Kidney capillary endothelial cell (primary cell): ENCODE measurements at regions not wholly inside any gene's neighbourhood (a gene's known extent, or its start where the extent isn't known, plus 50 kb on each side); places are given as distances from the start of the nearest gene placed in this dataset.

Source experiments
- DNase-seq: peaks from one replicate; pipeline ENCODE4 v3.0.0-alpha.2; 2018; ENCODE audit warnings: low spot score

GRCh38 chr12:58530742-58531062 lies 389.6 kb downstream of the LRIG3 start:
- DNase-seq = no peak

GRCh38 chr12:58532855-58533608 lies 387.3 kb downstream of the LRIG3 start:
- no peak for DNase-seq

GRCh38 chr12:58533652-58534051 lies 386.7 kb downstream of the LRIG3 start:
- peak; percentile 14 for DNase-seq

- DNase-seq = peak; percentile 18
Observed at GRCh38 chr12:58537278-58537677, 383.0 kb downstream of the LRIG3 start.

GRCh38 chr12:58539295-58539694 lies 381.0 kb downstream of the LRIG3 start:
- no peak for DNase-seq

GRCh38 chr12:58540480-58541299 lies 379.6 kb downstream of the LRIG3 start:
- peak; percentile 65 for DNase-seq

- no peak for DNase-seq
Observed at GRCh38 chr12:58541300-58541690, 379.0 kb downstream of the LRIG3 start.

GRCh38 chr12:58544281-58544680 lies 376.0 kb downstream of the LRIG3 start:
- no peak for DNase-seq

GRCh38 chr12:58547217-58547616 lies 373.1 kb downstream of the LRIG3 start:
- no peak for DNase-seq

- DNase-seq = no peak
Observed at GRCh38 chr12:58548801-58549200, 371.5 kb downstream of the LRIG3 start.

- DNase-seq = no peak
Observed at GRCh38 chr12:58554522-58555157, 365.7 kb downstream of the LRIG3 start.

- peak; percentile 85 for DNase-seq
Observed at GRCh38 chr12:58557171-58557570, 363.1 kb downstream of the LRIG3 start.

- DNase-seq = no peak
Observed at GRCh38 chr12:58557661-58558060, 362.6 kb downstream of the LRIG3 start.

- DNase-seq = no peak
Observed at GRCh38 chr12:58563621-58564020, 356.7 kb downstream of the LRIG3 start.

GRCh38 chr12:58564721-58565120 lies 355.6 kb downstream of the LRIG3 start:
- no peak for DNase-seq

- no peak for DNase-seq
Observed at GRCh38 chr12:58566599-58566998, 353.7 kb downstream of the LRIG3 start.

- no peak for DNase-seq
Observed at GRCh38 chr12:58567189-58567588, 353.1 kb downstream of the LRIG3 start.

- DNase-seq = no peak
Observed at GRCh38 chr12:58570411-58570810, 349.9 kb downstream of the LRIG3 start.

GRCh38 chr12:58575256-58575655 lies 345.0 kb downstream of the LRIG3 start:
- DNase-seq = peak; percentile 15

- no peak for DNase-seq
Observed at GRCh38 chr12:58576081-58576480, 344.2 kb downstream of the LRIG3 start.

GRCh38 chr12:58576916-58577315 lies 343.4 kb downstream of the LRIG3 start:
- no peak for DNase-seq

GRCh38 chr12:58580095-58580494 lies 340.2 kb downstream of the LRIG3 start:
- DNase-seq = no peak

GRCh38 chr12:58583529-58583928 lies 336.8 kb downstream of the LRIG3 start:
- DNase-seq = no peak
